HG03097 (cell line): ENCODE measurements at regions not wholly inside any gene's neighbourhood (a gene's known extent, or its start where the extent isn't known, plus 50 kb on each side); places are given as distances from the start of the nearest gene placed in this dataset.

Experiments used
- ATAC-seq: cut with Tn5 transposase; IDR thresholded peaks from one replicate; pipeline ENCODE4 v1.9.1; 2021; ENCODE audit not compliant: unreplicated experiment, low FRiP score

- ATAC-seq, result no peak
Observed at GRCh38 chr7:18400726-18401125, 94.8 kb upstream of the HDAC9 start.

DNA sequence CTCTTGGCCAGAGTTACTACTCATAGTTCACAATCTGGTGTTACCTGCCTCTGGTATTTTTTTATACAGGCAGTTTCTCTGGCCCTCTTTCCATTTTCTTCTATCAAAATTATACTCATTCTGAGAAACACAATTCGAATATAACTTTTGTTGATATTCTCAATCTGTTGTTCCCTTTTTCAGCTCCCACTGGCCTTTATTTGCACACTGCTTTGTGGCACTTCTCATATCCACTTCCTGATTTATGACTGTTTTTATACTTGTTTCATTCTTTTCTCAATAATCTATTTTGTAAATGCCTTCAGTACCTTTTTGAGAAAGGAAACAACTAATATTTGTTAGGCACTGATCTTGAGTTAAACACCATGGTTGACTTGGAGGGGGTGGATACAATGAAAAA, 93.8 kb upstream of the HDAC9 start:
- no peak for ATAC-seq

DNA sequence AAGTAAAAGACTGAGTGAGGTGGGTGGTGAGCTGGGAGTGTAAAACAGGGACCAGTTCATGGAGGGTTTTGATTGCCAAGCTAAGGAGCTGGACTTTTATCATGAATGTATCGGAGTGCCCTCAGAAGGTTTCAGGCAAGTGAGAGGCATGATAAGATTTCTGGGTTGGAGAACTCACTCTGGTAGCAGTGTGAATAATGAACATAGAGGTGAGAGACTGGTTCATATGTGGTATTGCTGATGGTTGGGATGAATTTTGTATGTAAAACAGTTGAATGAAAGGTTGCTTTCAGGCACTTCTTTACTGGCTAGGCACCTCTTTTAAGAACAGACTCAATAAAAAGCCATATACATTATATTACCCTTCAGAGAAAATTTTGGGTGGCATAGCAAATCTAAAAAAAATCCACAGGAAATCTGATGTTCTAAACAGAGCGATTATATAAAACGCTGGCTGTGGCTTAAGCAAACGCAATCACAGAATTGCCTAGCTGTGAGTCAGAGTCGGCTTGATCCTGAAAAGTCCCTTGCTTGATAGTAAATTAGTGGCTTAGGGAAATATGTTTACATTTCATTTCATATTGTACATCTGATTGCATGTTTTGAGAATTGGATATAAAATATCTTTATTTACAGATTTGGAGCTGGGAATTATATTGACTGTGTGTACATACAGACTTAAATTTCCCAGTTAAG, 92.9 kb upstream of the HDAC9 start:
- no peak for ATAC-seq

DNA sequence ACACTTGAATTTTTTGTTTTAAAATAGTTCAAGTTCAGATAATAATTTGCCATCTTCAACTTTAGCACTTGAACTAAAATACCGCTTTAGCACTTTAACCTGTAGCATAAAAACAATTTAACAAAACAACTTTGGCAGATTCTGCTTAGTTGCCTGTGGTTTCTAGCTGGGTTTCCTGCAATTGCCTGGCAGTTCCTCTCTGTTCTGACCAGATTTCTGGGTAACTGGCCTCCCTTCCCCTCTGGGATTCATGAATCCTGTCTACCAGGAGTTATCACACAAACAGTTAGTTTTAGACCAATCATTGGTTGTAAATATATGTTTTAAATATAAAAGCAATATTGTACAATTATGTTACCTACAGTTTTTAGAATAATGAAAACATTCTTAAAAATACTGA, 89.8 kb upstream of the HDAC9 start:
- no peak for ATAC-seq

GRCh38 chr7:18407385-18407784, 88.2 kb upstream of the HDAC9 start:
- no peak for ATAC-seq

- ATAC-seq, result no peak
Observed at GRCh38 chr7:18408461-18408860, 87.1 kb upstream of the HDAC9 start.

GRCh38 chr7:18408868-18409267, 86.7 kb upstream of the HDAC9 start:
- ATAC-seq, result no peak

- no peak for ATAC-seq
Observed at GRCh38 chr7:18413447-18413846, 82.1 kb upstream of the HDAC9 start.

GRCh38 chr7:18414885-18415284, 80.7 kb upstream of the HDAC9 start:
- ATAC-seq, result no peak

DNA sequence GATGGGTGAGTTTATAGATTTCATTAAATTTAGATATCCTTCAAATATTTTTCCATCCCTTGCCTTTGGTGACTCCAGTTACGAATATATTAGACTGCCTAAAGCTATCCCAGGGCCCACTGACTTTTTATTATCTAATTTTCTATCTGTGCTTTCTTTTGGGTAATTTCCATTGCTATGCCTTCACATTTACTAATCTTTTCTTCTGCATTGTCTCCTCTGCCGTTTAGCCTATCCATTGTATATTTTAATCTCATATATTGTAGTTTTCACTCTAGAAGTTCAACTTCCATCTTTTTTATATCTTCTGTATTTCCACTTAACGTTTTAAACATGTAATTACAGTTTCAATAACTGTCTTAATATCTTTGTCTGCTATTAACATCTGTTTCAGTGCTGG, 78.6 kb upstream of the HDAC9 start:
- no peak for ATAC-seq

- no peak for ATAC-seq
Observed at GRCh38 chr7:18419456-18419855, 76.1 kb upstream of the HDAC9 start.

- ATAC-seq, result no peak
Observed at GRCh38 chr7:18420108-18420507, 75.4 kb upstream of the HDAC9 start.

DNA sequence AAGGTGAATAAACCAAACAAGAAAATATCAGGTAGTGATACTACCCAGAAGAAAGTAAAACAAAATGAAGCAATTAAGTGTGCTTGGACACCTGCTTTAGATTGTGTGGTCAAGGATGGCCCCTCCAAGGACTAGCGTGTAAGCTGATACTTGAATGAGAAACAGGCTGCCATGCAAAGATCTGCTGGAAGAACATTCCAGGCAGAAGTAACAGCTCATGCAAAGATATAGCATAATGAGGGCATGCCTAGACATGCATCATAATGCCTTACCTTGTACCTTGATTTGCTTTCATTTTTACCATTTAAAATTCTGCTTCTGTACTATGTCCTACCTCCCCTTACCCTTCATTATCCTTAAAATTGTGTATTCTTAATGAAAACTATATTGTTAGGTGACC, 74.8 kb upstream of the HDAC9 start:
- ATAC-seq, result no peak

DNA sequence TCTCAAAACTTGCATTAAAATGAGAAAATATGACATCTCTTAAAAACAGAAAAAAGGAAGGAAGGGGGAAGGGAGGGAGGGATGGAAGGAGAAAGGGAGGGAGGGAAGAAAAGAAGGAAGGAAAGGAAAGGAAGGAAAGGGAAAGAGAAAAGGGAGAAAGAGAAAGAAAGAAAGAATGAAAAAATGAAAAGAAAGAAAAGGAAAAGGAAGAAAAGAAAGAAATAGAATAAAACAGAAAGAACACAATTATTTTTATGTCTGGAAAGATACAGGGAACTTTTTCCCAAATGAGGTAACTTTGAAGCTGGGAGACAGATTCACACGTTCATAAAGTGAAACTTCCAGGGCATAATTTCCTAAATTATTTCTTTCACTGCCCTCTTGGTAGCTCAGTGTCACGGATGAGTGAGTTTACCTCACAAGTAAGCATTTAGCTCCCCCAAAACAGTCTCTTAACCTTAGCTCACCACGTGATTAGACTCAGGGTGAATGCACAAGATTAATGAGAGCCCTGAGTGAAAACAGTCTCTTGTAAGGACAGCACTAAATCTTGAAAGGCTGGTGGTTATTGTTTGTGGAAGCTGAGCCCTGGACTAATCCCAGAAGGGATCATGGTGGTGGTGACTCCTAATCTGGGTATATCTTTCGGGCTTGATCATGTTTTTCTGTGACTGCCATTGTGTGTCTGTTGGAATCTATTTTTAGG, 74.1 kb upstream of the HDAC9 start:
- ATAC-seq, result no peak

- ATAC-seq, result no peak
Observed at GRCh38 chr7:18425227-18425626, 70.3 kb upstream of the HDAC9 start.

GRCh38 chr7:18425838-18426445, 69.6 kb upstream of the HDAC9 start:
- no peak for ATAC-seq

GRCh38 chr7:18426564-18427226, 68.9 kb upstream of the HDAC9 start:
- ATAC-seq, result no peak

GRCh38 chr7:18429547-18429946, 66.0 kb upstream of the HDAC9 start:
- no peak for ATAC-seq

DNA sequence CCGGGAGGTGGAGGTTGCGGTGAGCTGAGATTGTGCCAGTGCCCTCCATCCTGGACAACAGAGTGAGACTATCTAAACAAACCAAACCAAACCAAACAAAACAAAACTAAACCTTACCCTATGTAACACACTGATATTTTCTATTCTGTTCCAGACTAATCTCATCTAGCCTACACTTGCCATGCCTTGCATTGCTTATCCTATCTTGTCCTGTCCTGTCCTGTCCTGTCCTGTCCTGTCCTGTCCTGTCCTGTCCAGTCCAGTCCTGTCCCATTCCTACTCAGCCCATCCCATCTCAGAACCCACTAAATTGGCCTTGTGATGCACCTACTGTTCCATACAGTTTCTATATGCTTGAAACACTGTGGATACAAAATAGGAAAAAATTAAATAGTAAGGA, 64.7 kb upstream of the HDAC9 start:
- ATAC-seq, result no peak

DNA sequence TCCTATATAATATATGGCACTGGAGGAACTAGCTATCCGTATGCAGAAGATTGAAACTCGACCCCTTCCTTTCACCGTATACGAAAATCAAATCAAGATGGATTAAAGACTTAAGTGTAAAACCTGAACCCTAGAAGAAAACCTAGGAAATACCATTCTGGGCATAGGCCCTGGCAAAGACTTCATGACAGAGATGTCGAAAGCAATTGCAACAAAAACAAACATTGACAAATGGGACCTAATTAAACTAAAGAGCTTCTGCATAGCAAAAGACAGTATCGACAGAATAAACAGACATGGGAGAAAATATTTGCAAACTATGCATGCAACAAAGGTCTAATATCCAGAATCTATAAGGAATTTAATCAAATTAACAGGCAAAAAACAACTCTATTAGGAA, 61.4 kb upstream of the HDAC9 start:
- ATAC-seq, result no peak

DNA sequence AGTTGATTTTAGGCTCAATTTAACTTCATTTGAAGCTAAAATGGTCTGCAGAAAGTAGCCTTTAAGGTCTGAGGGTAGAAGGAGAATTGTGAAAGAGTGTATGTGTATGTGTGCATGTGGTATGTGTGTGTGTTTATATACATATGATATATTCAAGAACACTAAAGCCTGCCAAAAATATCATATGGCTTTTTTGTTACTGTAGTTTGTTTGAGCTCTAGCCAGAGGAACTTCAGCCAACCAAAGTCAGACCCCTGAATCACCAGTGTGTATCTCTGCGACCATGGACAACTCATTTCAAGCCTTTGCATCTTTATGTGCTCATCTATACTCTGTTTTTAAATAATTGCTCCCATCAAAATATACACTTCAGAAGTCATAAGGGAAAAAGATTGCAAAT, 58.4 kb upstream of the HDAC9 start:
- no peak for ATAC-seq

- ATAC-seq, result no peak
Observed at GRCh38 chr7:18440934-18441333, 54.6 kb upstream of the HDAC9 start.
